Sigmoid colon (tissue), 4 donors: ENCODE measurements at regions not wholly inside any gene's neighbourhood (a gene's known extent, or its start where the extent isn't known, plus 50 kb on each side); places are given as distances from the start of the nearest gene placed in this dataset.

ENCODE experiments used
- CTCF ChIP-seq, 4 experiments: fragments of 450-650 bp in 3 of 4; fragments of 200-600 bp in 1 of 4; IDR thresholded peaks; one replicate each; pipeline ENCODE4 v1.5.1; 2016 to 2019; ENCODE audit warnings: antibody characterized with exemption in 4 of 4, mild to moderate bottlenecking in 3 of 4, moderate library complexity in 2 of 4
- EP300 ChIP-seq, 4 donors: sonication (generic); formaldehyde crosslinking; IDR thresholded peaks; one replicate each; pipeline ENCODE4 v1.6.1; 2017; ENCODE audit warnings: antibody characterized with exemption in 4 of 4

GRCh38 chr5:56493766-56494165, 260.6 kb upstream of the ANKRD55 start:
- no peak for TF ChIP-seq EP300 (IDR thresholded peaks at IDR 0.05)
- TF ChIP-seq CTCF (IDR thresholded peaks at IDR 0.05), result no peak
